ENCODE measurements at regions not wholly inside any gene's neighbourhood (a gene's known extent, or its start where the extent isn't known, plus 50 kb on each side); places are given as distances from the start of the nearest gene placed in this dataset.

DNA sequence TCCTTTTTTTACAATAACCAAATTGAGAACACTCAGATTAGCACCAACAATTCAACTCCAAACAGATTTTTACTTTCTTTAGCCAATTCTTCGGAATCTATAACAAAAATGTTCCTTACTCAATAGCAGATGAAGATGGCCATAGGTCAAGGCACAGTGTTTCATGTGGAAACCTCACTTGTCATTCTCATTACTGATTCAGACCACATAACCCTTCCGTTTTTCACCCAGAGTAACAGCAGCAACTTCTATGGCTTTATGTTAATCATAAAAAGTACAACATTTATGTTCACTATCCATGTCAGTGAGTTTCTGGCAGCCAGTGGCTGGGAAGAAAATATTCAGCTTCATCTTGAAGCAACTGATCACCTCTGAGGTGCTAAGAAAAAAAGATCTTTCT, 358.3 kb upstream of the TECRL start:
- TF ChIP-seq, protein P1, sequence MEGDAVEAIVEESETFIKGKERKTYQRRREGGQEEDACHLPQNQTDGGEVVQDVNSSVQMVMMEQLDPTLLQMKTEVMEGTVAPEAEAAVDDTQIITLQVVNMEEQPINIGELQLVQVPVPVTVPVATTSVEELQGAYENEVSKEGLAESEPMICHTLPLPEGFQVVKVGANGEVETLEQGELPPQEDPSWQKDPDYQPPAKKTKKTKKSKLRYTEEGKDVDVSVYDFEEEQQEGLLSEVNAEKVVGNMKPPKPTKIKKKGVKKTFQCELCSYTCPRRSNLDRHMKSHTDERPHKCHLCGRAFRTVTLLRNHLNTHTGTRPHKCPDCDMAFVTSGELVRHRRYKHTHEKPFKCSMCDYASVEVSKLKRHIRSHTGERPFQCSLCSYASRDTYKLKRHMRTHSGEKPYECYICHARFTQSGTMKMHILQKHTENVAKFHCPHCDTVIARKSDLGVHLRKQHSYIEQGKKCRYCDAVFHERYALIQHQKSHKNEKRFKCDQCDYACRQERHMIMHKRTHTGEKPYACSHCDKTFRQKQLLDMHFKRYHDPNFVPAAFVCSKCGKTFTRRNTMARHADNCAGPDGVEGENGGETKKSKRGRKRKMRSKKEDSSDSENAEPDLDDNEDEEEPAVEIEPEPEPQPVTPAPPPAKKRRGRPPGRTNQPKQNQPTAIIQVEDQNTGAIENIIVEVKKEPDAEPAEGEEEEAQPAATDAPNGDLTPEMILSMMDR (IDR thresholded peaks at IDR 0.05): no peak
- TF ChIP-seq POLR2A (IDR thresholded peaks at IDR 0.05; ENCODE audit: low read depth) (no peak), POLR2AphosphoS5 (IDR thresholded peaks at IDR 0.05) (no peak)
